ENCODE measurements at regions not wholly inside any gene's neighbourhood (a gene's known extent, or its start where the extent isn't known, plus 50 kb on each side); places are given as distances from the start of the nearest gene placed in this dataset.

GRCh38 chr3:81041331-81041730, 720.1 kb downstream of the GBE1 start:
- Histone ChIP-seq H3K36me3 (ENCODE audit: insufficient read depth, low read length) (no peaks in the 10 kb centered on the region), H3K27me3 (ENCODE audit: insufficient read depth, low read length) (no peaks in the 10 kb centered on the region), H3K9me3 (ENCODE audit: low read length) (no peaks in the 10 kb centered on the region), H3K4me1 (ENCODE audit: insufficient read depth, low read length) (no peaks in the 10 kb centered on the region), H2AFZ (ENCODE audit: low read depth, low read length) (no peak overlapping the region), H3K4me3 (ENCODE audit: low read length) (no peak overlapping the region)

GRCh38 chr3:81040107-81040506, 721.3 kb downstream of the GBE1 start:
- no peaks in the 10 kb centered on the region for H3K9me3 ChIP-seq (ENCODE audit: low read length)
- no peak overlapping the region for H2AFZ ChIP-seq (ENCODE audit: low read depth, low read length)
- no peaks in the 10 kb centered on the region for H3K36me3 ChIP-seq (ENCODE audit: insufficient read depth, low read length)
- no peaks in the 10 kb centered on the region for H3K4me1 ChIP-seq (ENCODE audit: insufficient read depth, low read length)
- H3K27me3 ChIP-seq (ENCODE audit: insufficient read depth, low read length) = no peaks in the 10 kb centered on the region
- no peak overlapping the region for H3K4me3 ChIP-seq (ENCODE audit: low read length)

DNA sequence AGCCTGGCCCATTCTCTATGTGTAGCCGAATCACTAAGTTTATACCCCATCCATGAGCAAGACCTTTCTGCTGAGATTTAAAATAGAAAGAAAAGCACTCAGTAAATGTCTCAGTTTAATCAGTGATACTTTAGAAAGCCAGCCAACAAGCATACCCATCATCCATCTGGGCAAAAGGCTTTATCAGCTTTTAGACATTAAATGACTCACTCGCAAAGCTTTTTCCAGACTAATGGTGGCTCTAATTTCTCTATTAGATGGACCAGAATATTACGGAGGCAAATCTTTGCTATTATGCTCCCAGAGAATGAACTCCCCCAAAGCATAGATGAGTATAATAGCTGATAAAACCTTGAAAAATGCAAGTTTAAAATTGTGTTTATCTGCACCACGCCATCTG, 727.8 kb downstream of the GBE1 start:
- Histone ChIP-seq H3K36me3 (ENCODE audit: insufficient read depth, low read length) (no peaks in the 10 kb centered on the region), H3K4me1 (ENCODE audit: insufficient read depth, low read length) (no peaks in the 10 kb centered on the region), H3K9me3 (ENCODE audit: low read length) (no peaks in the 10 kb centered on the region), H3K27me3 (ENCODE audit: insufficient read depth, low read length) (no peaks in the 10 kb centered on the region), H2AFZ (ENCODE audit: low read depth, low read length) (no peak overlapping the region), H3K4me3 (ENCODE audit: low read length) (no peak overlapping the region)

DNA sequence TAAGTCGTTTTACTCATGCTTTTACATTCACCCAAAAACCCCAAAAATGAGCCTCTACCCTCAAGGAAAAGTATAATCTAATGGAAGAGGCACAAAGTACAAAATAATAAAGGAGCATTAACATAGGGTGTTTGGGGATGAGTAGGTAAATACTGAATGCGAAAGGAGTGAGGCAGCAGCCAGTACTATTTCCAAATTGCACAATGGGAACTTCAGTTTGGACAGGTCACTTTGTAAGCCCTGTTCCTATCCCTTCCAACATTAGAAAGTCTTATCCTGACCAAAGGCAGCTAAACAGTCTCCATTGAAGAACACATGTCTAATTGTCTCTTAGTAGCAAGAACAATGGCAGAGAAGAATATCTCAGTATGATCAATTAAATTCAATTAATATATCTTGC, 728.3 kb downstream of the GBE1 start:
- H3K4me3 ChIP-seq (ENCODE audit: low read length) = no peak overlapping the region
- H3K27me3 ChIP-seq (ENCODE audit: insufficient read depth, low read length) = no peaks in the 10 kb centered on the region
- no peaks in the 10 kb centered on the region for H3K9me3 ChIP-seq (ENCODE audit: low read length)
- H3K4me1 ChIP-seq (ENCODE audit: insufficient read depth, low read length) = no peaks in the 10 kb centered on the region
- H3K36me3 ChIP-seq (ENCODE audit: insufficient read depth, low read length) = no peaks in the 10 kb centered on the region
- no peak overlapping the region for H2AFZ ChIP-seq (ENCODE audit: low read depth, low read length)

DNA sequence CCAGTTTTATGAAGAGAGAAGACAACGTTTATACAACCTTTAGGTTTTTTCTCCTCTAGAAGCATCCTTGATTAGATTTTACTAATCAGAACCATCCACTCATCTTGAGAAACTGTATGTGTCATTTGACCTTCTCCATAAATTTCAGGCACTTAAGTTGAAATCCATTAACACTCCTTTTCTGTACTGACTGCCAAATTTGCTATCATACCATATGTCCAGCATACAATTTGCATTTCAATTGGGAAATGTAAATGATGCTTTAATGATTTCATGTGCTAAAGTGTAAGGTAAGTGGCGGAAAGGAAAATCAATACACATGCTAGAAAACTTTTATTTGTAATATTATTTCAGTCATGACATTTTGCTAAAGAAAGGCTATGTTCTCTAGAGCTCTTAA, 731.6 kb downstream of the GBE1 start:
- H3K4me3 ChIP-seq (ENCODE audit: low read length) = no peak overlapping the region
- H2AFZ ChIP-seq (ENCODE audit: low read depth, low read length) = no peak overlapping the region
- H3K36me3 ChIP-seq (ENCODE audit: insufficient read depth, low read length) = no peaks in the 10 kb centered on the region
- H3K4me1 ChIP-seq (ENCODE audit: insufficient read depth, low read length) = no peaks in the 10 kb centered on the region
- H3K27me3 ChIP-seq (ENCODE audit: insufficient read depth, low read length) = no peaks in the 10 kb centered on the region
- H3K9me3 ChIP-seq (ENCODE audit: low read length) = no peaks in the 10 kb centered on the region

DNA sequence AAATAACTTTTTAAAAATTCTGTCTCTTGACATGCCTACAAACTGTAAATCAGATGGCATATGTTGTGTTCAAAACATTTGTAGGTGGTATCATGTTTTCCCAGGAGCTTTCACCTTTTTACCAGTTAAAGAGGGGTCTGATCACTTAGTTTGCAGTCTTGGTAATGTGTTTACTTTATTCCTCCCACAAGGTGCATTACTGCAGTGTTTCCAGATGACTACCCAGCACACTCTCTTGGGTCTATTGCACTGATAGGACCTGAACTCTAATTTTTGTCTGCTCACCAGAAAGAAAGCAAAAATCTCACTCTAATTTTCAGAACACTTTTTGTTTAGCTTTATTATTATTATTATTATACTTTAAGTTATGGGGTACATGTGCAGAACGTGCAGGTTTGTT, 734.1 kb downstream of the GBE1 start:
- H2AFZ ChIP-seq (ENCODE audit: low read depth, low read length) = no peak overlapping the region
- no peaks in the 10 kb centered on the region for H3K27me3 ChIP-seq (ENCODE audit: insufficient read depth, low read length)
- no peaks in the 10 kb centered on the region for H3K36me3 ChIP-seq (ENCODE audit: insufficient read depth, low read length)
- no peaks in the 10 kb centered on the region for H3K4me1 ChIP-seq (ENCODE audit: insufficient read depth, low read length)
- no peak overlapping the region for H3K4me3 ChIP-seq (ENCODE audit: low read length)
- H3K9me3 ChIP-seq (ENCODE audit: low read length) = no peaks in the 10 kb centered on the region

- no peak overlapping the region for H3K4me3 ChIP-seq (ENCODE audit: low read length)
- no peaks in the 10 kb centered on the region for H3K27me3 ChIP-seq (ENCODE audit: insufficient read depth, low read length)
- H3K4me1 ChIP-seq (ENCODE audit: insufficient read depth, low read length) = no peaks in the 10 kb centered on the region
- H2AFZ ChIP-seq (ENCODE audit: low read depth, low read length) = no peak overlapping the region
- H3K36me3 ChIP-seq (ENCODE audit: insufficient read depth, low read length) = no peaks in the 10 kb centered on the region
- no peaks in the 10 kb centered on the region for H3K9me3 ChIP-seq (ENCODE audit: low read length)
Observed at GRCh38 chr3:81024560-81024959, 736.9 kb downstream of the GBE1 start.

GRCh38 chr3:81022339-81022738, 739.1 kb downstream of the GBE1 start:
- H3K36me3 ChIP-seq (ENCODE audit: insufficient read depth, low read length) = no peaks in the 10 kb centered on the region
- no peaks in the 10 kb centered on the region for H3K9me3 ChIP-seq (ENCODE audit: low read length)
- no peaks in the 10 kb centered on the region for H3K27me3 ChIP-seq (ENCODE audit: insufficient read depth, low read length)
- no peak overlapping the region for H3K4me3 ChIP-seq (ENCODE audit: low read length)
- H3K4me1 ChIP-seq (ENCODE audit: insufficient read depth, low read length) = no peaks in the 10 kb centered on the region
- no peak overlapping the region for H2AFZ ChIP-seq (ENCODE audit: low read depth, low read length)

- Histone ChIP-seq H3K36me3 (ENCODE audit: insufficient read depth, low read length) (no peaks in the 10 kb centered on the region), H3K4me1 (ENCODE audit: insufficient read depth, low read length) (no peaks in the 10 kb centered on the region), H3K4me3 (ENCODE audit: low read length) (no peak overlapping the region), H3K9me3 (ENCODE audit: low read length) (no peaks in the 10 kb centered on the region), H3K27me3 (ENCODE audit: insufficient read depth, low read length) (no peaks in the 10 kb centered on the region), H2AFZ (ENCODE audit: low read depth, low read length) (no peak overlapping the region)
Observed at GRCh38 chr3:81013360-81013759, 748.1 kb downstream of the GBE1 start.

DNA sequence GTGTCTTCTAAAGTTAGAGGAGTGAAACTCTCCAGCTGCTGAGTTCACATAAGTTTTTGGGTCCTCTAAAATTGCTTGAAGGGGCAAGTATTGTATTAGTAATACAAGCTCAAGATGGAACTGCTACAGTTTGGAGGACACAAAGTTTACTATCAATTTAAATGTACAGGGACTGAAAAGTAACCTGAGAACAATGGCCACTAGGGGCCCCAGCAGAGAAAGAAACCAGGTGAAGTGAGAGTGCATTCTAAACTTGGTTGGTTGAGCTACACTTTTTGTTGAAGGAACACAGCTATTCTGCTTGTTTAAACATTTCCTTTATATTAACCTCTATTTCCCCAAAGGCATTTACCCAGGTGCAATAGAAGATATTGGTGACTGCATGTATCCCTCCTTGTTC, 755.5 kb downstream of the GBE1 start:
- H3K36me3 ChIP-seq (ENCODE audit: insufficient read depth, low read length) = no peaks in the 10 kb centered on the region
- no peaks in the 10 kb centered on the region for H3K4me1 ChIP-seq (ENCODE audit: insufficient read depth, low read length)
- H3K9me3 ChIP-seq (ENCODE audit: low read length) = no peaks in the 10 kb centered on the region
- H2AFZ ChIP-seq (ENCODE audit: low read depth, low read length) = no peak overlapping the region
- H3K27me3 ChIP-seq (ENCODE audit: insufficient read depth, low read length) = no peaks in the 10 kb centered on the region
- H3K4me3 ChIP-seq (ENCODE audit: low read length) = no peak overlapping the region

- no peak overlapping the region for H3K4me3 ChIP-seq (ENCODE audit: low read length)
- H3K9me3 ChIP-seq (ENCODE audit: low read length) = no peaks in the 10 kb centered on the region
- no peaks in the 10 kb centered on the region for H3K27me3 ChIP-seq (ENCODE audit: insufficient read depth, low read length)
- no peaks in the 10 kb centered on the region for H3K4me1 ChIP-seq (ENCODE audit: insufficient read depth, low read length)
- no peaks in the 10 kb centered on the region for H3K36me3 ChIP-seq (ENCODE audit: insufficient read depth, low read length)
- no peak overlapping the region for H2AFZ ChIP-seq (ENCODE audit: low read depth, low read length)
Observed at GRCh38 chr3:81003817-81004216, 757.6 kb downstream of the GBE1 start.

- Histone ChIP-seq H3K36me3 (ENCODE audit: insufficient read depth, low read length) (no peaks in the 10 kb centered on the region), H2AFZ (ENCODE audit: low read depth, low read length) (no peak overlapping the region), H3K4me1 (ENCODE audit: insufficient read depth, low read length) (no peaks in the 10 kb centered on the region), H3K9me3 (ENCODE audit: low read length) (no peaks in the 10 kb centered on the region), H3K4me3 (ENCODE audit: low read length) (no peak overlapping the region), H3K27me3 (ENCODE audit: insufficient read depth, low read length) (no peaks in the 10 kb centered on the region)
Observed at GRCh38 chr3:81003008-81003645, 758.3 kb downstream of the GBE1 start.

DNA sequence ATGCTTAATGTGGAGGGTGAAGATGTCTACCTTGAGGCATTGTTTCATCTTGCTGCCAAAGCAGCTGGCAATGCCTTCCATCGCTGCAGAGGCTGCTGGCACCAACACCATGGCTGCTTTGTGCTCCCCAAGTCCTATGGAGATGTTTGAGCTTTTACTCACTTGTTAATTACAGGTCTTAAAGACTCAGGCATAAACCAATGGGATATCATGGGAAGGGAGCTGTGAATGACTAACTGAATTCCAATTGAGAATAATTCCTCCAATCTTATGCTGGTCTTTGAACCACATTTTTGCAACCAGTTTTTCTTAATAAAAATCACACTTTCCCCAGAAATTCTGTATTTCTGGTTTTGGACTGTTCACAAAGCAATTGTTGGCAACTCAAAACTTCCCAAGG, 762.0 kb downstream of the GBE1 start:
- H2AFZ ChIP-seq (ENCODE audit: low read depth, low read length) = no peak overlapping the region
- no peaks in the 10 kb centered on the region for H3K36me3 ChIP-seq (ENCODE audit: insufficient read depth, low read length)
- no peak overlapping the region for H3K4me3 ChIP-seq (ENCODE audit: low read length)
- no peaks in the 10 kb centered on the region for H3K9me3 ChIP-seq (ENCODE audit: low read length)
- no peaks in the 10 kb centered on the region for H3K27me3 ChIP-seq (ENCODE audit: insufficient read depth, low read length)
- no peaks in the 10 kb centered on the region for H3K4me1 ChIP-seq (ENCODE audit: insufficient read depth, low read length)

GRCh38 chr3:80998022-80998421, 763.4 kb downstream of the GBE1 start:
- H3K4me1 ChIP-seq (ENCODE audit: insufficient read depth, low read length) = no peaks in the 10 kb centered on the region
- H3K27me3 ChIP-seq (ENCODE audit: insufficient read depth, low read length) = no peaks in the 10 kb centered on the region
- no peak overlapping the region for H2AFZ ChIP-seq (ENCODE audit: low read depth, low read length)
- H3K9me3 ChIP-seq (ENCODE audit: low read length) = no peaks in the 10 kb centered on the region
- H3K36me3 ChIP-seq (ENCODE audit: insufficient read depth, low read length) = no peaks in the 10 kb centered on the region
- no peak overlapping the region for H3K4me3 ChIP-seq (ENCODE audit: low read length)
